ENCODE measurements at regions not wholly inside any gene's neighbourhood (a gene's known extent, or its start where the extent isn't known, plus 50 kb on each side); places are given as distances from the start of the nearest gene placed in this dataset.
"Not testable (repeated sequence)": the region's sequence is repeated elsewhere in the genome, so short reads cannot be mapped to it uniquely, and the experiment has no call there.

- DNase-seq = no peak
Observed at GRCh38 chr2:3899536-3900155, 196.3 kb downstream of the DCDC2C start.

DNA sequence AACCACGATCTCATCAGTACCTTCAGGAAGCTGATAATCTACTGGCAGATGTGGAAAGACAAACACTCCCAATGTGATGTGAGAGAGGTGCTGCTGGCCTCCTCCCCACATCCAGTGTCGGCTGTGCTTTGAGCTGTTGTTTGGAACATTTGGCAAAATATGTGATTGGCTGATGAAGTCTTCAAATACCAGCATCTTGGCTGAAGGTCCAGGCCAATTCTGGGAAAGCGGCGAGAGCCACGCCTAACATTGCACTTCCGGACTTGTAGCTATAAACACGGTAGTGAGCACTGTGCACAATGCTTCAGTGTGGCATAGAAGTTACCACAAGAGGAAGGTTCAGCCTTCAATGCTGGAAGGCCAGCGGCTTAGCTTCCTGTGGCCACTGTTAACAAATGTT is 198.8 kb downstream of the DCDC2C start:
- DNase-seq = no peak

GRCh38 chr2:3904061-3904460 is 200.7 kb downstream of the DCDC2C start:
- no peak for DNase-seq

DNA sequence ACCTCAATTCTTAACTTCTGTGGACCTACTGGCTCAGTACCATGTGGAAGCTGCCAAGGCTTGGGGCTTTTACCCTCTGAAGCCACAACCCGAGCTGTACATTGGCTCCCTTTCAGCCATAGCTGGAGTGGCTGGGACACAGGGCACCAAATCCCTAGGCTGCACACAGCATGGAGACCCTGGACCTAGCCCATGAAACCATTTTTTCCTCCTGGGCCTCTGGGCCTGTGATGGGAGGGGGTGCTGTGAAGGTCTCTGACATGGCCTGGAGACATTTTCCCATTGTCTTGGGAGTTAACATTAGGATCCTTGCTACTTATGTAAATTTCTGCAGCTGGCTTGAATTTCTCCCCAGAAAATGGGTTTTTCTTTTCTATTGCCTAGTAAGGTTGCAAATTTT is 205.1 kb downstream of the DCDC2C start:
- not testable (repeated sequence) for DNase-seq

- DNase-seq = no peak
Observed at GRCh38 chr2:3911882-3912455, 208.6 kb downstream of the DCDC2C start.

DNA sequence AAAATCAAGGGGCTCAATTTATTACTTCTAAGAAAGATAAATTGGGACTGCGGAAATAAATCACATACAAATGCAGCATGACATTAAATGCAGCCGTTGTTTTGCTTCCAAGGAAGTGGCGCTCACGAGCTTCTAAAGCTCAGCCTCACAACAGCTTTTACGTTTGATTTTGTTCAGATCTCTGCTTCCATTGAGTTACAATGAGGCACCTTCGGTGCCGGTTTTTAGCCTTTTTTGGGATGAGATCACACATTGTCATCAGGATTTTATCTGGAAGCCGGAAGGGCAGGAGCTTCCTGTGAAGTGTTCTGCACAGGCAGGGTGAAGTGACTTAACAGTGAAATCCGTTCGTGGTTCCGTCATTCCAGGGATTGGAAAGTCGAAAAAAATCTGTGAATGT is 209.8 kb downstream of the DCDC2C start:
- no peak for DNase-seq

- no peak for DNase-seq
Observed at GRCh38 chr2:3914241-3914640, 210.9 kb downstream of the DCDC2C start.

DNA sequence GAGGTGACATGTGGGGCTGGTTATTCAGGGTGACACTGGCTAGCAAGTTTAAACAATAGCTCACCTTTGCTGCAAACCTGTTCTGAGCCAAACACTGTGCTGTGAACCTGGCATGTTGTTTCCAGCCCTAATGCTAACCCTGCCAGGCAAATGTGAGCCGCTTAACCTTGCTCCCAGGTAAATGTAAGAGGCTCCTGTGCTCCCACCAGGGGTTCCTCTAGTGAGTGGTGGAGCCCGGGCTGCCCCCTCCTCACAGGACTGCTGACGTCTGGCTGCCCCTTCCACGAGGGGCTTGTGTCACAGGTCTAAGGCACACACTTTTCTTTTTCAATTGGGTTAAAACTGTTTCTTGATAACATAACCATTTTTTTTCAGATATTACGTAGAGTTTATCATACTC is 223.7 kb downstream of the DCDC2C start:
- no peak for DNase-seq

DNA sequence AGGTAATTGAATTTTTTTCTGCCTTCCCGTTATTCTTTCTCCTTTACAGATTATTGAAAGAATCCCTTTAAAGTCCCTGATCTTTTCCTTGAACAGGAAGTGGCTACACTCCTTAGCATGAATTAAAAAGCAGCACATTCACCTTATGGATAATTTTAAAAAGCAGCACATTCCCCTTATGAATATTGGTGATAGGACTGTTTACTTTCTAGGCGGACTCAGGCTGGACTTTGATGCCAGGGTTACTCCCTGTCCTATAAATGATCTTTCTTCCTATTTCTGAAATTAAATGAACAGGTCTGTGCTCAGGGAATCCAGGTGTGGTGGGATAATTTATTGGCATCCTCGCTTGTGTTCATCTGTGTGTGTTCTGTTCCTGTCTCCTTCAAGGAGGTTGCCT is 226.0 kb downstream of the DCDC2C start:
- DNase-seq = no peak

DNA sequence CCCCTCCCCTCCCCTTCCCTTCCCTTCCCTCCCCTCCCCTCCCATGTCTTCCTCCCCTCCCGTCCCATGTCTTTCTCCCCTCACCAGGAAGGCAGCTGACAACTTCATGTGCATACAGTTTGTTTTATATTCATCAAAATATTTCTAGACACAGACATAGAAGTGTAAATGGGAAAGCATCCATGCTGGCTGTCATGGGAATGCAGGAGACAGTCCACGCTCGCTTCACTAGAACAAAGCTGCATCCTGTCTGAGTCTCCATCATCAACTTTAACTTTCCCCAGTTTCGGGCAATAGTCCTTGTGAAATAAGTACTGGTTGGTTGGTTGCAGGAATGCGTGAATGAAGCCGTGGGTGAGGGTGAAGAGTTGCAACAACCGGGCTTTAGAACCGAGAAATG is 226.9 kb downstream of the DCDC2C start:
- DNase-seq = no peak

DNA sequence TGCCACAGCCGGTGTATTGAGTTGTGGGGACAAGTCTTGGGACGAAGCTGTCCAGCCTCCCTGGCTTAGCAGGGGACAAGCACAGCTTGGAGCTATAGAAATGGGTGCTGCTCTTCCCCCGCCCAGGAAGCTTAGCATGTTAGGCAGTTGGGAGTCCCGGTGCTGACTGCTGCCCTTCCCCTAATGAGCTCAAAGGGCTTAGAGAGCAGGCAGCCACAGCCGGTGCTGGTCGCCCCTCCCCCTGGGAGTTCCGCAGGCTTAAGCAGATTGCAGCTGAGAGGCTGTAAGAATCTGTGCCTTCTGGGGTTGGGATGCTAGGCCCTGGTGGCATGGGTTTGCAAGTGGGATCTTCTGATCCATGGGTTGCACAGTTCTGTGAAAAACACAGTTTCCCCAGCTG is 237.3 kb downstream of the DCDC2C start:
- no peak for DNase-seq

GRCh38 chr2:3942841-3943240 is 239.5 kb downstream of the DCDC2C start:
- DNase-seq = no peak

- DNase-seq = no peak
Observed at GRCh38 chr2:3944071-3944470, 240.7 kb downstream of the DCDC2C start.

DNA sequence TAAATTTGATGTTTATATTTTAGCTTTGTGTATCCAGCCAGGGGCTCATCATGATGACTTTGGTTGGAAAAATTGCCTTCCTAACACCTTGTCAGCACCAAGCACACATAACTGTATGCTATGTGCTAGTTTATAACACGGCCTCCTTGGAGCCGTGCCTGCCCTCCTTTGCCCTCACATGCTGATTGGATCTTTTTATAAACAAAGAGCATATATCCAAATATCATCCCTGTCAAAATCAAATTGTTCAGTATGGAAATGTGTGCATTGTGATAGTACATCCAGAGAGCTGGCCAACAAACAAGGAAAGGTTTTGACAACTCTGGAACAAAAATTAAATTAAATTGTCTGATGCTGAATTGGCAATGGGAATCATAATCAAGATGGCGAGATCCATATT is 241.5 kb downstream of the DCDC2C start:
- no peak for DNase-seq

DNA sequence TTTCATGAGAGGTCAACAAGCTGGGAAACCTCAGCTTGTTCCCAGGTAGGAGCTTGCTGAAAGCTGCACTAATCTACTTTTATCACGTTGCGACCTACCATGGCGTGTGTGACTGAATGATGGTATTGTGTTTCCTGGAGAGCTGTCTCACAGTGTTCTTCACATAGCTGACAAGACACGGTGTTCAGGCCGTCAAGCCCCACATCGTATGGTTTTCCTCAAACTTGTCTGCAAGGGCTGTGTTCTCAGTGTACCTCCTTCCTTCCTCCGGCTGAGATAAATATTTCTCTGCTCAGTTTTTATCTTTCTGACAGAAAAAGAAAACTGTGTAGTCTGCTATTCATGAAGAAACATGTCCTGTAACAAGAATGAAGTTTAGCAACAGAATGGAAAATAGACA is 244.8 kb downstream of the DCDC2C start:
- no peak for DNase-seq

GRCh38 chr2:3951131-3951954 is 248.0 kb downstream of the DCDC2C start:
- DNase-seq = no peak

DNA sequence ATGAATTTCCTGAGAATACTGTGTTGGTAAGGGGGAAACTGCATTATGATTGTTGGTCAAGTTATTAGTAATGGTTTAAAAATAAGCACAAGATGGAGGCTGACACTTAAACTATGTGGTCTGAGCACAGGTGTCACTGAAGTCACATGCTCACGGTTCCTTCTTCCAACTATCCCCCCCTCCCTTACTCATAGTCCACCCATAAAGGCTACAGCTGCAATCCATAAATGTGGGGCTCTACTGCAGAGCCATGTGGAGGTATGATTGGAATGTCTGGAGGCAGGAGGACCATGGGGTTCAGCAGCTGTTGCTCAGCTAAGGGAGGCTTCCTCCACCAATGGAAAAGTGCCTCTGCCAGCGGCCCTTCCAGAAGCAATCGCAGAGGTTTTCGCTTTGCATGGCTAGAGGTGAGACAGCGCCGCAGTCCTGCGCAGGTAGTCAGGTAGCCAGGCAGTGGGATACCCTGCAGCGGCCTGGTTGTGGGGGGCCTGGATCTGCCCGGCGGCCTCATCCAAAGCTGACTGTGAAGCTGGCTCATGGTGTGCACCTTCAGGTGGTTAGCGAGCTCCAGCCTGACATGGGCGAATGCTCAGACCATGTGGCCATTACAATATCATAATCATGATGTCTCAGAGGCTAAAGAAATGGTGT is 249.6 kb downstream of the DCDC2C start:
- no peak for DNase-seq

GRCh38 chr2:3954261-3954660 is 250.9 kb downstream of the DCDC2C start:
- no peak for DNase-seq

- DNase-seq = no peak
Observed at GRCh38 chr2:3956406-3956805, 253.0 kb downstream of the DCDC2C start.

DNA sequence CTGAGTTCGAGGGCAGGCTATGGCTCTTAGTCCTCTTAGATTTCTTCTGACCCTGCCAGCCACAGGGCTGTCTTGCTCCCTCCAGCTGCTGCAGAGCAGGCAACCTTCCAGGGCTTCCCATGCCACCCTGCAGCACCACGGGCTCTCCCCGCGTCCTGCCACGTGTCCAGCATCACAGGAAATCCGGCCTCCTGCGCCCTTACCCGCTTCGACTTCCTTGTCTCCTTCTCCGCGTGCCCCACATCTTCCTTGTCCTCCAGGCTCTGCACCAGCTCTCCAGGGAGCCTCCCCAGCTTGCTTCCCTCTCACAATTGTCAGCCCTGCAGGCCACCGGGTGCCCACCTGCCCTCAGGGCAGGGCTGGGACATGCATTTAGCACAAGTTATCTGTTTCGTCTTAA is 253.5 kb downstream of the DCDC2C start:
- no peak for DNase-seq

GRCh38 chr2:3958465-3958864 is 255.1 kb downstream of the DCDC2C start:
- DNase-seq = no peak

GRCh38 chr2:3958969-3959368 is 255.6 kb downstream of the DCDC2C start:
- DNase-seq = no peak

DNA sequence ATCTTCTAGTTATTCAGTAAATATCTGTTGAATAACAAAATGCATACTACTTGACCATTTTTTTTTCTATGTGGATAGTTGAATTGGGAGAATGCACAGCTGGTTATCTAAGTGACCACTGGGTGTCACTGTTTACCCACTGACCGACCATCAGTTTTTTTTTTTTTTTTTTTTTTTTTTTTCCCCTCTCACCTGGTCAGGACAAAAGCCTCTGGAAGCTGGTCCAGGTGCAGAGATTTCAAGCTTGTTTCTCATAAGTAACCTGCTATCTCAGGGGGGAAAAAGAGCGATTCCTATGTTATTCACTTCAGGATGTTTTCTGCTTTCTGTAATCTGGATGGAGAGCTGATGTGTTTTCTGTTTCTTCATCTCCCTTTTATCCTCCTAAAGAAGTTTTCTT is 256.0 kb downstream of the DCDC2C start:
- DNase-seq = no peak

DNA sequence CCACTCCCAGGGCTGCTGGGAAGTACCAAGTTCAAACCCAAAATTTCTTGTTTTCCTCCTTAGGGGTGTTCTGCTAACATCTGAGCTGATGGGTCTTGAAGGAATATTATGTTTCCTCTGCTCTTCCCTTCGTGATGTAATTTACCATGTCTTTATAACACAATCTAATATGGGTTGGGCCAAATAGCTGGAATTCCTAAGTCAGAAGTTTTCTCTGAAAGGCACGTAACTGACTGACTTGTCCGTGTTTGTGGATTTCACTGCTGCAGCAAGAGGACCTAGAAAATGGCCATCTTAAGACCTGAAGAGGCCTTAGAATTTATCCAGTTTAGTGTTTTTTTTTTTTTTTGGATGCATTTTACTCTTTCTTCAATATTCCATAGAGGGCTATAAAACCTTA is 256.7 kb downstream of the DCDC2C start:
- DNase-seq = no peak

All from stimulated activated CD4-positive, alpha-beta T cell treated with anti-CD3 and anti-CD28 coated beads, Interleukin-2, amount 100 ng/mL, for 48 hours (primary cell).